PC-9 (cell line): ENCODE measurements at regions not wholly inside any gene's neighbourhood (a gene's known extent, or its start where the extent isn't known, plus 50 kb on each side); places are given as distances from the start of the nearest gene placed in this dataset.

Experiments
- EZH2 ChIP-seq: fragments of 200-600 bp; sonication (generic); IDR thresholded peaks from 2 replicates; pipeline ENCODE4 v1.8.0; 2017; ENCODE audit warnings: antibody characterized with exemption, low read depth
- TF ChIP-seq, protein P1 (sequence below): fragments of 200-600 bp; sonication (generic); conservative IDR thresholded peaks from 2 replicates; pipeline ENCODE4 v1.6.1; 2017; ENCODE audit warnings: mixed run types, antibody characterized with exemption, mild to moderate bottlenecking, moderate library complexity

DNA sequence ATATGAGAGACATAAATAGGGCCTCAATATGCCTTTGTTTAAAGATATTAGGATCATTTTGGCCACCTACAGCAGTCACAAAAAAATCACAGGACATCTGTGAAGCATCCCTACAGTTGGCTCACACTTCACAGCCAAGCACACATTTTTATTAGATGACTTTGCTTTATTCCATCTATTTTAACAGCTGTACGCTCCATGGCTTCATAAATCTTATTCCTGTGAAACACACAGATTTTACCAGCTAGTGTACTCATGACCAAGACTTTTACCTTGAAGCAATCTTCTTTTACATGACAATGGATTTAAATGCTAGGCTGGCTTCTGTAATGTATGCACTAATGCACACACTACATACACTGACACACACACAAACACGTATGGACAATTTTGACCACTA lies 254.8 kb upstream of the PITRM1 start:
- TF ChIP-seq, protein P1, sequence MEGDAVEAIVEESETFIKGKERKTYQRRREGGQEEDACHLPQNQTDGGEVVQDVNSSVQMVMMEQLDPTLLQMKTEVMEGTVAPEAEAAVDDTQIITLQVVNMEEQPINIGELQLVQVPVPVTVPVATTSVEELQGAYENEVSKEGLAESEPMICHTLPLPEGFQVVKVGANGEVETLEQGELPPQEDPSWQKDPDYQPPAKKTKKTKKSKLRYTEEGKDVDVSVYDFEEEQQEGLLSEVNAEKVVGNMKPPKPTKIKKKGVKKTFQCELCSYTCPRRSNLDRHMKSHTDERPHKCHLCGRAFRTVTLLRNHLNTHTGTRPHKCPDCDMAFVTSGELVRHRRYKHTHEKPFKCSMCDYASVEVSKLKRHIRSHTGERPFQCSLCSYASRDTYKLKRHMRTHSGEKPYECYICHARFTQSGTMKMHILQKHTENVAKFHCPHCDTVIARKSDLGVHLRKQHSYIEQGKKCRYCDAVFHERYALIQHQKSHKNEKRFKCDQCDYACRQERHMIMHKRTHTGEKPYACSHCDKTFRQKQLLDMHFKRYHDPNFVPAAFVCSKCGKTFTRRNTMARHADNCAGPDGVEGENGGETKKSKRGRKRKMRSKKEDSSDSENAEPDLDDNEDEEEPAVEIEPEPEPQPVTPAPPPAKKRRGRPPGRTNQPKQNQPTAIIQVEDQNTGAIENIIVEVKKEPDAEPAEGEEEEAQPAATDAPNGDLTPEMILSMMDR = no peak
- no peak for TF ChIP-seq EZH2
